ENCODE measurements at regions not wholly inside any gene's neighbourhood (a gene's known extent, or its start where the extent isn't known, plus 50 kb on each side); places are given as distances from the start of the nearest gene placed in this dataset.

DNA sequence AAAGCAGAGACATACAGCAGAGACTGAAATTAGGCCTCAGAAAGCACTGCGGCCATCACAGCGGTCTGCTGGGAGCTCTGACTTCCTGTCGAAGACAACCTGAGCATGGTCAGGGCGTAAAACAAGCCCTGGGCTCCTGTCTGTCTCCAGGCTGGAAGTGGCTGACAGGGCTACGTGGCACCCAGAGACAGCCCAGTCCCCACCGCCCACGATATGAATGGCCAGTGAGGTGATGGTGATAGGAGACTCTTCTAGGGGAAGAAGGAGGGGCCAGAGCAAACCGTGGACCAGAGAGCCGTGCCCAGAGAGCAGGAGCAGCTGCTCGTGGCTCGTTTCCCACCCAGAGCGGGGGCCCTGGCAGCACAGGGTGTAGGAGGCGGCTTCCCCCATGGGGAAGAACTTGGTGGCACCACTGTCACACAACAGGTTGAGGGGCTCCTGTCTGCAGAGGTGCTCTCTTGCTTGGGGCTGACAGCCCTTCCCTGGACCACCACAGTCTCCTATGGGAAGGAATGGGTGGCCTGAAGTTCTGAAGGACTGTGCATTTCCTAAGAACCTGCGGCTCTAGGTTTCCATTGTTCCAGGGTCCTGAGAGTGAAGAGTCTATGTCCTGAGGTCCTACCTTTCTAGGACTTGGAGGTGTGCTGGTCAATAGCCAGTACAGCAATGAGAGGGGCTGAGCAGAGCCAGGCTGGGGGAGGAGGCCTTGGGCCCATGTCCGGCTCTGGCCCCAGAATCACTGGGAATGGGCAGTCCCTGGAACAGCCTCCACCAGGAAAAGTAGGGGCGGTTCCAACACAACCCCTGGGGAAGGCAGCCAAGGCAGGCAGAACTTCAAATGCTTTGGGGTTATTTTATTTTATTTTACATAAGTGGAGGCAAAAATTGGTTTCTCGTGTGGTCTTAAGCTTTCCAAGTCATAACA is 56.4 kb downstream of the BARX1 start:
- TF ChIP-seq ZNF565 (CRISPR knock-in tag; conservative IDR thresholded peaks at IDR 0.05; ENCODE audit: low read depth) (no peak), CSDC2 (CRISPR knock-in tag; IDR thresholded peaks at IDR 0.05) (no peak), ZFP30 (CRISPR knock-in tag; IDR thresholded peaks at IDR 0.05) (no peak), ARNTL (CRISPR knock-in tag; IDR thresholded peaks at IDR 0.05; ENCODE audit: borderline replicate concordance, low read depth) (no peak), TCF4 (CRISPR knock-in tag; IDR thresholded peaks at IDR 0.05; ENCODE audit: borderline replicate concordance) (no peak), GLIS3 (CRISPR knock-in tag; IDR thresholded peaks at IDR 0.05) (no peak), TOX (CRISPR knock-in tag; IDR thresholded peaks at IDR 0.05; ENCODE audit: borderline replicate concordance) (no peak), SNAI2 (CRISPR knock-in tag; IDR thresholded peaks at IDR 0.05) (no peak), RARB (CRISPR knock-in tag; IDR thresholded peaks at IDR 0.05) (no peak), ZNF70 (CRISPR knock-in tag; IDR thresholded peaks at IDR 0.05) (no peak), ZNF8 (CRISPR knock-in tag; IDR thresholded peaks at IDR 0.05) (no peak)
- TF ChIP-seq, protein P1, sequence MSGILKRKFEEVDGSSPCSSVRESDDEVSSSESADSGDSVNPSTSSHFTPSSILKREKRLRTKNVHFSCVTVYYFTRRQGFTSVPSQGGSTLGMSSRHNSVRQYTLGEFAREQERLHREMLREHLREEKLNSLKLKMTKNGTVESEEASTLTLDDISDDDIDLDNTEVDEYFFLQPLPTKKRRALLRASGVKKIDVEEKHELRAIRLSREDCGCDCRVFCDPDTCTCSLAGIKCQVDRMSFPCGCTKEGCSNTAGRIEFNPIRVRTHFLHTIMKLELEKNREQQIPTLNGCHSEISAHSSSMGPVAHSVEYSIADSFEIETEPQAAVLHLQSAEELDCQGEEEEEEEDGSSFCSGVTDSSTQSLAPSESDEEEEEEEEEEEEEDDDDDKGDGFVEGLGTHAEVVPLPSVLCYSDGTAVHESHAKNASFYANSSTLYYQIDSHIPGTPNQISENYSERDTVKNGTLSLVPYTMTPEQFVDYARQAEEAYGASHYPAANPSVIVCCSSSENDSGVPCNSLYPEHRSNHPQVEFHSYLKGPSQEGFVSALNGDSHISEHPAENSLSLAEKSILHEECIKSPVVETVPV (CRISPR knock-in tag; IDR thresholded peaks at IDR 0.05) = no peak
- TF ChIP-seq, protein P2, sequence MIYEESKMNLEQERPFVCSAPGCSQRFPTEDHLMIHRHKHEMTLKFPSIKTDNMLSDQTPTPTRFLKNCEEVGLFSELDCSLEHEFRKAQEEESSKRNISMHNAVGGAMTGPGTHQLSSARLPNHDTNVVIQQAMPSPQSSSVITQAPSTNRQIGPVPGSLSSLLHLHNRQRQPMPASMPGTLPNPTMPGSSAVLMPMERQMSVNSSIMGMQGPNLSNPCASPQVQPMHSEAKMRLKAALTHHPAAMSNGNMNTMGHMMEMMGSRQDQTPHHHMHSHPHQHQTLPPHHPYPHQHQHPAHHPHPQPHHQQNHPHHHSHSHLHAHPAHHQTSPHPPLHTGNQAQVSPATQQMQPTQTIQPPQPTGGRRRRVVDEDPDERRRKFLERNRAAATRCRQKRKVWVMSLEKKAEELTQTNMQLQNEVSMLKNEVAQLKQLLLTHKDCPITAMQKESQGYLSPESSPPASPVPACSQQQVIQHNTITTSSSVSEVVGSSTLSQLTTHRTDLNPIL (CRISPR knock-in tag; IDR thresholded peaks at IDR 0.05; ENCODE audit: low read depth) = no peak
- TF ChIP-seq, protein P3, sequence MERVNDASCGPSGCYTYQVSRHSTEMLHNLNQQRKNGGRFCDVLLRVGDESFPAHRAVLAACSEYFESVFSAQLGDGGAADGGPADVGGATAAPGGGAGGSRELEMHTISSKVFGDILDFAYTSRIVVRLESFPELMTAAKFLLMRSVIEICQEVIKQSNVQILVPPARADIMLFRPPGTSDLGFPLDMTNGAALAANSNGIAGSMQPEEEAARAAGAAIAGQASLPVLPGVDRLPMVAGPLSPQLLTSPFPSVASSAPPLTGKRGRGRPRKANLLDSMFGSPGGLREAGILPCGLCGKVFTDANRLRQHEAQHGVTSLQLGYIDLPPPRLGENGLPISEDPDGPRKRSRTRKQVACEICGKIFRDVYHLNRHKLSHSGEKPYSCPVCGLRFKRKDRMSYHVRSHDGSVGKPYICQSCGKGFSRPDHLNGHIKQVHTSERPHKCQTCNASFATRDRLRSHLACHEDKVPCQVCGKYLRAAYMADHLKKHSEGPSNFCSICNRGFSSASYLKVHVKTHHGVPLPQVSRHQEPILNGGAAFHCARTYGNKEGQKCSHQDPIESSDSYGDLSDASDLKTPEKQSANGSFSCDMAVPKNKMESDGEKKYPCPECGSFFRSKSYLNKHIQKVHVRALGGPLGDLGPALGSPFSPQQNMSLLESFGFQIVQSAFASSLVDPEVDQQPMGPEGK (CRISPR knock-in tag; IDR thresholded peaks at IDR 0.05; ENCODE audit: borderline replicate concordance) = no peak
